Mesenchymal stem cell (in vitro differentiated cells and primary cell): ENCODE measurements at regions not wholly inside any gene's neighbourhood (a gene's known extent, or its start where the extent isn't known, plus 50 kb on each side); places are given as distances from the start of the nearest gene placed in this dataset.

Source experiments
- DNase-seq: peaks from one replicate; pipeline ENCODE4 v3.0.0-alpha.2; 2013
- H2AFZ ChIP-seq: one replicate; pipeline ENCODE4 v1.6.1; 2013; ENCODE audit warnings: low read depth, mild to moderate bottlenecking, control low read depth, inconsistent platforms, low read length, moderate library complexity
- H2AK5ac ChIP-seq: 2 replicates; pipeline ENCODE4 v1.6.1; 2013; ENCODE audit warnings: low read length, moderate library complexity, mild to moderate bottlenecking, inconsistent platforms; ENCODE audit not compliant: severe bottlenecking
- H2BK120ac ChIP-seq: one replicate; pipeline ENCODE4 v1.6.1; 2013; ENCODE audit warnings: low read depth, mild to moderate bottlenecking, inconsistent platforms, low read length, moderate library complexity
- H2BK12ac ChIP-seq, 2 experiments: one replicate each; pipeline ENCODE4 v1.6.1; 2013; ENCODE audit warnings: inconsistent platforms in 2 of 2, low read length in 2 of 2, mild to moderate bottlenecking in 2 of 2, moderate library complexity in 2 of 2, control low read depth in 1 of 2
- H2BK15ac ChIP-seq: one replicate; pipeline ENCODE4 v1.6.1; 2013; ENCODE audit warnings: mild to moderate bottlenecking, low read depth, inconsistent platforms; ENCODE audit not compliant: poor library complexity, severe bottlenecking
- H2BK5ac ChIP-seq: 2 replicates; pipeline ENCODE4 v1.6.1; 2013; ENCODE audit warnings: low read depth, mild to moderate bottlenecking, low read length, control low read depth, inconsistent platforms; ENCODE audit not compliant: poor library complexity, severe bottlenecking
- H3K14ac ChIP-seq, 2 experiments: one replicate each; pipeline ENCODE4 v1.6.1; 2013; ENCODE audit warnings: inconsistent platforms in 2 of 2, low read length in 2 of 2, control low read depth in 1 of 2, mild to moderate bottlenecking in 1 of 2, moderate library complexity in 1 of 2
- H3K18ac ChIP-seq, 2 experiments: one replicate each; pipeline ENCODE4 v1.6.1; 2013; ENCODE audit warnings: inconsistent platforms in 2 of 2, low read length in 2 of 2, control low read depth in 1 of 2, low read depth in 1 of 2, mild to moderate bottlenecking in 1 of 2
- H3K23ac ChIP-seq, 2 experiments: one replicate each; pipeline ENCODE4 v1.6.1; 2013; ENCODE audit warnings: inconsistent platforms in 2 of 2, low read length in 2 of 2, mild to moderate bottlenecking in 2 of 2, moderate library complexity in 2 of 2, control low read depth in 1 of 2
- H3K27ac ChIP-seq: 2 replicates; pipeline ENCODE4 v1.5.1; 2013; ENCODE audit warnings: mild to moderate bottlenecking, moderate library complexity, low read length, control low read depth, inconsistent platforms; ENCODE audit not compliant: poor library complexity, severe bottlenecking
- H3K27me3 ChIP-seq, 2 experiments: 2 replicates each; pipeline versions ENCODE4 v1.6.1 to v1.7.0; 2013; ENCODE audit warnings: low read length in 2 of 2, mild to moderate bottlenecking in 2 of 2, moderate library complexity in 2 of 2, control low read depth in 1 of 2, inconsistent platforms in 1 of 2; ENCODE audit not compliant: control insufficient read depth in 1 of 2, insufficient read depth in 1 of 2
- H3K36me3 ChIP-seq, 2 experiments: 2 replicates each; pipeline versions ENCODE4 v1.6.1 to v1.7.0; 2013; ENCODE audit warnings: low read length in 2 of 2, control low read depth in 1 of 2, inconsistent platforms in 1 of 2, low read depth in 1 of 2, mild to moderate bottlenecking in 1 of 2; ENCODE audit not compliant: insufficient read depth in 2 of 2, control insufficient read depth in 1 of 2
- H3K4ac ChIP-seq, 2 experiments: one replicate each; pipeline ENCODE4 v1.6.1; 2013; ENCODE audit warnings: inconsistent platforms in 2 of 2, low read length in 2 of 2, mild to moderate bottlenecking in 2 of 2, moderate library complexity in 2 of 2, control low read depth in 1 of 2, low read depth in 1 of 2
- H3K4me1 ChIP-seq: 2 replicates; pipeline ENCODE4 v1.6.1; 2013; ENCODE audit warnings: low read depth, low read length, control low read depth; ENCODE audit not compliant: control insufficient read depth, insufficient read depth
- H3K4me2 ChIP-seq: 2 replicates; pipeline ENCODE4 v1.6.1; 2013; ENCODE audit warnings: low read length, mild to moderate bottlenecking, inconsistent platforms; ENCODE audit not compliant: poor library complexity, severe bottlenecking
- H3K4me3 ChIP-seq, 2 experiments: 2 replicates each; pipeline versions ENCODE4 v1.5.1 to v1.7.0; 2013; ENCODE audit warnings: low read length in 2 of 2, mild to moderate bottlenecking in 2 of 2, control low read depth in 1 of 2, low read depth in 1 of 2; ENCODE audit not compliant: insufficient read depth in 1 of 2
- H3K79me1 ChIP-seq: replicated peaks from 2 replicates; pipeline ENCODE4 v1.6.1; 2013; ENCODE audit warnings: mild to moderate bottlenecking, control low read depth, low read length, inconsistent platforms; ENCODE audit not compliant: poor library complexity, severe bottlenecking
- H3K9ac ChIP-seq: 2 replicates; pipeline ENCODE4 v1.7.0; 2013; ENCODE audit warnings: mild to moderate bottlenecking, low read length, moderate library complexity
- H3K9me3 ChIP-seq: 2 replicates; pipeline ENCODE4 v1.7.0; 2013; ENCODE audit warnings: mild to moderate bottlenecking, low read length; ENCODE audit not compliant: control insufficient read depth
- H4K8ac ChIP-seq: one replicate; pipeline ENCODE4 v1.6.1; 2013; ENCODE audit warnings: inconsistent platforms, mild to moderate bottlenecking, low read length, moderate library complexity
- H4K91ac ChIP-seq: one replicate; pipeline ENCODE4 v1.6.1; 2013; ENCODE audit warnings: mild to moderate bottlenecking, low read length, inconsistent platforms
- WGBS: methylation state at CpG from one replicate; pipeline ENCODE4 v1.1.7; 2013; ENCODE audit warnings: mixed read lengths; 5-methylcytosine and 5-hydroxymethylcytosine counted together

- Histone ChIP-seq H2AK5ac (no peak overlapping the region), H3K4me2 (no peak overlapping the region), H3K23ac (no peak overlapping the region), H3K27ac (no peak overlapping the region), H3K14ac (no peak overlapping the region), H3K9ac (no peak overlapping the region), H4K8ac (no peak overlapping the region), H2BK120ac (no peak overlapping the region), H2BK12ac (no peak overlapping the region), H3K79me1 (no peaks in the 10 kb centered on the region), H2AFZ (no peak overlapping the region), H3K4me3 (no peak overlapping the region), H3K9me3 (peaks cover 4% of the 10 kb centered on the region), H3K36me3 (no peaks in the 10 kb centered on the region), H3K4me1 (no peaks in the 10 kb centered on the region), H4K91ac (no peak overlapping the region), H3K18ac (no peak overlapping the region), H3K27me3 (peaks cover 0 to 10% of the 10 kb centered on the region in 2 experiments), H2BK5ac (no peak overlapping the region), H2BK15ac (no peak overlapping the region), H3K4ac (no peak overlapping the region)
- DNase-seq = no peak
- 78% methylated on average over 2 of the region's 2 CpGs for WGBS
Measured at GRCh38 chr12:115584156-115584555, 693.3 kb downstream of the MED13L start.

GRCh38 chr12:115583591-115583990, 693.9 kb downstream of the MED13L start:
- Histone ChIP-seq H2BK12ac (no peak overlapping the region), H3K79me1 (no peaks in the 10 kb centered on the region), H3K4ac (no peak overlapping the region), H2BK5ac (no peak overlapping the region), H3K27me3 (peaks cover 0 to 10% of the 10 kb centered on the region in 2 experiments), H2BK120ac (no peak overlapping the region), H4K8ac (no peak overlapping the region), H2AFZ (no peak overlapping the region), H3K14ac (no peak overlapping the region), H2AK5ac (no peak overlapping the region), H3K27ac (no peak overlapping the region), H3K9ac (no peak overlapping the region), H3K4me3 (no peak overlapping the region), H3K4me1 (no peaks in the 10 kb centered on the region), H3K23ac (no peak overlapping the region), H3K18ac (no peak overlapping the region), H2BK15ac (no peak overlapping the region), H3K4me2 (no peak overlapping the region), H3K9me3 (peaks cover 4% of the 10 kb centered on the region), H3K36me3 (no peaks in the 10 kb centered on the region), H4K91ac (no peak overlapping the region)
- no peak for DNase-seq
- WGBS = 87% methylated on average over 10 of the region's 10 CpGs

DNA sequence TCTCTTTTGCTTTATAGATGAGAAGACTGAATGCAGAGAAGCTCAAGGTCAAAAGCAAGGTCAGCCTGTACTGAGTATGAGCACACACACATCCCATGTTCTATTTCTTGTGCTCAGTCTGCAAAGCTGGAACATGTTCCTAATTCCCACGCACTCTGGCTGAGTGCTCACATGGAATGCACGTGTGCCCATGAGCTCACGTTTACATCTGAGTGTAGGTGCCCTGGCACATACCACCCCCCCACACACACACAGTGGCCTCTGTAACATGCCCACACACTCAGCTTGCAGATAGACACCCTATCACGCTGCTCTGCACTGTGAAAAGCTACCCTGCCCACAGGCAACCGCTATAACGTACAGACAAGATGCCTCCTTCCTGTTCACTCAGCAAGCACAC, 700.1 kb downstream of the MED13L start:
- DNase-seq = no peak
- no peak overlapping the region for H2BK5ac ChIP-seq
- no peaks in the 10 kb centered on the region for H3K4me1 ChIP-seq
- no peak overlapping the region for H3K27ac ChIP-seq
- no peak overlapping the region for H3K4ac ChIP-seq
- H3K4me2 ChIP-seq = no peak overlapping the region
- no peak overlapping the region for H4K8ac ChIP-seq
- no peak overlapping the region for H2AK5ac ChIP-seq
- H3K23ac ChIP-seq = no peak overlapping the region
- H3K36me3 ChIP-seq = no peaks in the 10 kb centered on the region
- no peak overlapping the region for H2BK12ac ChIP-seq
- H3K27me3 ChIP-seq = peaks cover 0 to 10% of the 10 kb centered on the region in 2 experiments
- no peak overlapping the region for H4K91ac ChIP-seq
- H3K9ac ChIP-seq = no peak overlapping the region
- H2AFZ ChIP-seq = no peak overlapping the region
- no peak overlapping the region for H2BK15ac ChIP-seq
- H3K9me3 ChIP-seq = no peaks in the 10 kb centered on the region
- H3K79me1 ChIP-seq = no peaks in the 10 kb centered on the region
- H3K14ac ChIP-seq = no peak overlapping the region
- 87% methylated on average over 6 of the region's 6 CpGs for WGBS
- no peak overlapping the region for H3K4me3 ChIP-seq
- no peak overlapping the region for H2BK120ac ChIP-seq
- H3K18ac ChIP-seq = no peak overlapping the region

GRCh38 chr12:115574826-115575225, 702.7 kb downstream of the MED13L start:
- Histone ChIP-seq H2BK15ac (no peak overlapping the region), H3K4me1 (no peaks in the 10 kb centered on the region), H2BK5ac (no peak overlapping the region), H3K27me3 (peaks cover 0 to under 1% of the 10 kb centered on the region in 2 experiments), H3K27ac (no peak overlapping the region), H3K4ac (no peak overlapping the region), H4K91ac (no peak overlapping the region), H2AK5ac (no peak overlapping the region), H3K79me1 (no peaks in the 10 kb centered on the region), H3K23ac (no peak overlapping the region), H2BK12ac (no peak overlapping the region), H3K18ac (no peak overlapping the region), H3K9ac (no peak overlapping the region), H3K9me3 (no peaks in the 10 kb centered on the region), H2AFZ (no peak overlapping the region), H3K4me3 (no peak overlapping the region), H3K14ac (no peak overlapping the region), H3K36me3 (no peaks in the 10 kb centered on the region), H4K8ac (no peak overlapping the region), H3K4me2 (no peak overlapping the region), H2BK120ac (no peak overlapping the region)
- 86% methylated on average over 7 of the region's 7 CpGs for WGBS
- no peak for DNase-seq
